Thyroid gland (tissue), 4 donors: ENCODE measurements at regions not wholly inside any gene's neighbourhood (a gene's known extent, or its start where the extent isn't known, plus 50 kb on each side); places are given as distances from the start of the nearest gene placed in this dataset.
"Not testable (repeated sequence)": the region's sequence is repeated elsewhere in the genome, so short reads cannot be mapped to it uniquely, and the experiment has no call there.

ENCODE experiments used
- DNase-seq, 2 donors: peaks; one replicate each; pipeline ENCODE4 v3.0.0-alpha.2; 2019
- H3K27ac ChIP-seq, 3 donors: fragments of 200-600 bp; sonication (generic); 1 replicate in 2 of 3; 2 replicates in 1 of 3; pipeline ENCODE4 v1.5.1; 2016 to 2019; ENCODE audit warnings: mild to moderate bottlenecking in 1 of 3, moderate library complexity in 1 of 3
- H3K27me3 ChIP-seq: fragments of 200-600 bp; sonication (generic); one replicate; pipeline ENCODE4 v1.5.1; 2019
- H3K36me3 ChIP-seq, 2 donors: fragments of 200-600 bp; sonication (generic); one replicate each; pipeline ENCODE4 v1.5.1; 2016 to 2019
- H3K4me1 ChIP-seq, 2 donors: fragments of 200-600 bp; sonication (generic); one replicate each; pipeline ENCODE4 v1.5.1; 2017 to 2019
- H3K4me3 ChIP-seq, 3 donors: fragments of 200-600 bp; sonication (generic); replicated peaks in 1 of 3; 1 replicate in 2 of 3; 2 replicates in 1 of 3; pipeline ENCODE4 v1.5.1; 2016; ENCODE audit warnings: mild to moderate bottlenecking in 1 of 3
- H3K9me3 ChIP-seq: fragments of 200-600 bp; sonication (generic); one replicate; pipeline ENCODE4 v1.5.1; 2017
- POLR2A ChIP-seq, 2 donors: fragments of 450-650 bp; IDR thresholded peaks; one replicate each; pipeline ENCODE4 v1.6.1; 2017; ENCODE audit warnings: antibody characterized with exemption in 2 of 2, mild to moderate bottlenecking in 2 of 2, moderate library complexity in 1 of 2
- WGBS, 2 donors: methylation state at CpG; one replicate each; pipeline ENCODE4 v1.1.5; 2017; 5-methylcytosine and 5-hydroxymethylcytosine counted together
- intact Hi-C: fragments of 100-400 bp; cut with DNase I; formaldehyde crosslinking; loops from one replicate; pipeline ENCODE4 v1.15.1; 2023
- TF ChIP-seq, protein P1 (sequence below), 6 experiments: fragments of 200-600 bp in 3 of 6; fragments of 450-650 bp in 3 of 6; sonication (generic) in 3 of 6; IDR thresholded peaks; one replicate each; pipeline ENCODE4 v1.5.1; 2016 to 2019; ENCODE audit warnings: antibody characterized with exemption in 6 of 6, mild to moderate bottlenecking in 2 of 6, inconsistent platforms in 1 of 6, moderate library complexity in 1 of 6

DNA sequence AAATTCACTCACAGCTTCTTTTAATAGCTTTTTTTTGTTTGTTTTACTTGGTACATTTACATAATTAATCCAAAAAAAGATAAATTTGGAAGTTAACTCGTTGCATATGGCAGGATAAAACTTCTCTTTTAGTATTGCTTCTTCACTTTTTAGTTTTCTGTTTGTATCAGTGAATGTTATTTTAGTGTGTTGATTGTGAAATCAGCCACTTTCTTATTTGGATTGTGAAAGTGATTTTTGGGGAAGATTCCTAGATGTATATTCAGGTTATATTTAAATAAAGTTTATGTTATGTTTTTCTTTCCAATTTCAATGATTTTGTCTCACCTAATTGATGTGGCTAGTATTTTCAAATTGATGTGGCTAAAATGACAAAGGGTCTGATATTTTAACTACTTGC is 693.9 kb upstream of the MGAT4C start:
- intact Hi-C loops, result no loop called here
- TF ChIP-seq POLR2A (IDR thresholded peaks at IDR 0.05), result no peak
- TF ChIP-seq, protein P1, sequence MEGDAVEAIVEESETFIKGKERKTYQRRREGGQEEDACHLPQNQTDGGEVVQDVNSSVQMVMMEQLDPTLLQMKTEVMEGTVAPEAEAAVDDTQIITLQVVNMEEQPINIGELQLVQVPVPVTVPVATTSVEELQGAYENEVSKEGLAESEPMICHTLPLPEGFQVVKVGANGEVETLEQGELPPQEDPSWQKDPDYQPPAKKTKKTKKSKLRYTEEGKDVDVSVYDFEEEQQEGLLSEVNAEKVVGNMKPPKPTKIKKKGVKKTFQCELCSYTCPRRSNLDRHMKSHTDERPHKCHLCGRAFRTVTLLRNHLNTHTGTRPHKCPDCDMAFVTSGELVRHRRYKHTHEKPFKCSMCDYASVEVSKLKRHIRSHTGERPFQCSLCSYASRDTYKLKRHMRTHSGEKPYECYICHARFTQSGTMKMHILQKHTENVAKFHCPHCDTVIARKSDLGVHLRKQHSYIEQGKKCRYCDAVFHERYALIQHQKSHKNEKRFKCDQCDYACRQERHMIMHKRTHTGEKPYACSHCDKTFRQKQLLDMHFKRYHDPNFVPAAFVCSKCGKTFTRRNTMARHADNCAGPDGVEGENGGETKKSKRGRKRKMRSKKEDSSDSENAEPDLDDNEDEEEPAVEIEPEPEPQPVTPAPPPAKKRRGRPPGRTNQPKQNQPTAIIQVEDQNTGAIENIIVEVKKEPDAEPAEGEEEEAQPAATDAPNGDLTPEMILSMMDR (IDR thresholded peaks at IDR 0.05), result no peak
- no peak overlapping the region for H3K27ac ChIP-seq
- DNase-seq, result no peak
- no peaks in the 10 kb centered on the region for H3K9me3 ChIP-seq
- H3K4me1 ChIP-seq, result no peaks in the 10 kb centered on the region
- H3K27me3 ChIP-seq, result no peaks in the 10 kb centered on the region
- H3K4me3 ChIP-seq, result no peak overlapping the region
- WGBS, 2 donors, result 22 to 28% methylated on average over 1 of the region's 1 CpG
- H3K36me3 ChIP-seq, result no peaks in the 10 kb centered on the region

DNA sequence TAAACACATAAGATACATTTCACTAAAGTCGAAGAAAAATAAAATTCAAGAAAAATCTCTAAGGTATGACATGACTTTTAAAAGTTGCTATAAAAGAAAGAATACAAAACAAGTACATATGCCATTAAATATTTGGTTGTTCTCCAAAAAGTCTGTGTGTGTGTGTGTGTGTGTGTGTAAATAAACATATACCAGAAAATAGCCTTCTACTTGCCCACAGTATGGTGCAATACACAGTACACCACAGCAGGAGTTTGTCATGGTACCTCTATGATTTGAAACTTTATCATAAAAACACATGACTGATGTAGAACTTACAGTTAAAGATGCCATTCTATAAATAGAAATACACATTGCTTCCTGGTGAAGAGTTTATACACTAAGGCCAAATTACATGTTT is 692.7 kb upstream of the MGAT4C start:
- Histone ChIP-seq H3K36me3 (no peaks in the 10 kb centered on the region), H3K4me3 (no peak overlapping the region), H3K4me1 (no peaks in the 10 kb centered on the region), H3K27ac (no peak overlapping the region), H3K27me3 (no peaks in the 10 kb centered on the region), H3K9me3 (no peaks in the 10 kb centered on the region)
- intact Hi-C loops, result no loop called here
- TF ChIP-seq POLR2A (IDR thresholded peaks at IDR 0.05), result no peak
- TF ChIP-seq, protein P1 (IDR thresholded peaks at IDR 0.05), result no peak
- WGBS, 2 donors, result 86 to 90% methylated on average over 1 of the region's 1 CpG
- no peak for DNase-seq

DNA sequence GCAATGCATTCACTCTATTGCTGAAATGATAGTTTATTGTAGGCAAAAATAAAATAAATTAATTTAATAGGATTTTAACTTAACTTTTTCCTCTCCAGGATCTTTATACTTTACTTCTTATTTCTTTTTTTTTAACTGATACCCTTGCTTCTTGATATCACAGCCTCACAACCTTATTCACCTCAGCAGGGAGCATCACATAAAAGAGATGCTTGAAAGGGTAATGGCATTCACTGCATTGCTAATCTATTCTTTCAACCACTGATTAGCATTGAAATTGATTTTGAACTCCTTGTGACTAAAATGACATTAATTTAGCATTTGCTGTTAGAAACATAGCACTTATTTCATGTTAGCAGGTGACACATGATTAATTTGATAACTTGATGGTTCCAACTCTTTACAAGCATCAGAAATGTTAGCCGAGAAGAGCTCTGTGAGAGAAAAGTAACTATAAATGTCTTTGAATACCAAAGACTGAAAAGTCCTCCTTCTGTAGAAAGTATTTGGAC is 689.5 kb upstream of the MGAT4C start:
- Histone ChIP-seq H3K4me1 (no peaks in the 10 kb centered on the region), H3K36me3 (no peaks in the 10 kb centered on the region), H3K27ac (no peak overlapping the region), H3K4me3 (no peak overlapping the region), H3K9me3 (no peaks in the 10 kb centered on the region), H3K27me3 (no peaks in the 10 kb centered on the region)
- intact Hi-C loops, result no loop called here
- TF ChIP-seq, protein P1 (IDR thresholded peaks at IDR 0.05), result no peak
- no peak for TF ChIP-seq POLR2A (IDR thresholded peaks at IDR 0.05)
- WGBS, 2 donors, result 76 to 88% methylated on average over 1 of the region's 1 CpG
- no peak for DNase-seq

DNA sequence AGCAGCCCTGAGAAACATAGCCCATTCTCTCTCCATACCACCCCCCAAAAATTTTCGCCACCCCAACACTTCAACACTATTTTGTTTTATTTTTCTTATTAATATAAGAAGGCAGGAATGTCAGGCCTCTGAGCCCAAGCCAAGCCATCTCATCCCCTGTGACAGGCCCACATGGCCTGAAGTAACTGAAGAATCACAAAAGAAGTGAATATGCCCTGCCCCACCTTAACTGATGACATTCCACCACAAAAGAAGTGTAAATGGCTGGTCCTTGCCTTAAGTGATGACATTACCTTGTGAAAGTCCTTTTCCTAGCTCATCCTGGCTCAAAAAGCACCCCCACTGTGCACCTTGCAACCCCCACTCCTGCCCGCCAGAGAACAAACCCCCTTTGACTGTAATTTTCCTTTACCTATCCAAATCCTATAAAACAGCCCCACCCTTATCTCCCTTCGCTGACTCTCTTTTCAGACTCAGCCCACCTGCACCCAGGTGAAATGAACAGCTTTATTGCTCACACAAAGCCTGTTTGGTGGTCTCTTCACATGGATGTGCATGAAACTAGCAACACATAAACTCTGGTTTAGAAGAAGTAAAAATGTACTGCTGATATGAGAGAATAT is 688.1 kb upstream of the MGAT4C start:
- H3K27ac ChIP-seq, H3K4me1 ChIP-seq, H3K27me3 ChIP-seq, intact Hi-C loops, H3K9me3 ChIP-seq, DNase-seq, H3K36me3 ChIP-seq, H3K4me3 ChIP-seq: not testable (repeated sequence)
- WGBS, 2 donors, result 84 to 86% methylated on average over 3 of the region's 3 CpGs

DNA sequence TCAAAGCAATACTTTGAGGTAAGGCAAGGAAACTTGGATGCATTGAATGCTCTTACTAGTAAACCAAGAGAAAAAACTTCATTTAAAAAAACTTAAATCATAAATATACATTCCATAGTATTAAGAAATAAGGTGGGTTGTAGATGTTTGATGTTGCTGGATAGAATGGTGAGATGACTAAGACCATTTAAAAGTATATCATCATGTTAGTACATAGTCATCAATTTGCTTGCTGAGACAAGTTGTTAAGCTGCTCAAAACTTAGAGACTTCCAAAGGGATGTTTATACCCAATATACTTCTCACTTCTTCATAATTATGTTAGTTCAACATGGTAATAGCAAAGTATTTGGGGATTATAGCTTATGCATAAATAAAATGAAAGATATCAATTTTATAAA is 675.5 kb upstream of the MGAT4C start:
- no peaks in the 10 kb centered on the region for H3K4me1 ChIP-seq
- no peak overlapping the region for H3K27ac ChIP-seq
- H3K9me3 ChIP-seq, result no peaks in the 10 kb centered on the region
- no peak for DNase-seq
- intact Hi-C loops, result no loop called here
- no peaks in the 10 kb centered on the region for H3K36me3 ChIP-seq
- TF ChIP-seq, protein P1 (IDR thresholded peaks at IDR 0.05), result no peak
- no peak for TF ChIP-seq POLR2A (IDR thresholded peaks at IDR 0.05)
- no peaks in the 10 kb centered on the region for H3K27me3 ChIP-seq
- H3K4me3 ChIP-seq, result no peak overlapping the region
